CD14-positive monocyte (primary cell): ENCODE measurements at regions not wholly inside any gene's neighbourhood (a gene's known extent, or its start where the extent isn't known, plus 50 kb on each side); places are given as distances from the start of the nearest gene placed in this dataset.

Experiments
- DNase-seq, 3 donors: peaks; one replicate each; pipeline ENCODE4 v3.0.0-alpha.2; 2011 to 2022
- H2AFZ ChIP-seq: 2 replicates; pipeline ENCODE4 v1.6.0; 2012; ENCODE audit warnings: mild to moderate bottlenecking, low read depth, low read length, inconsistent platforms; ENCODE audit not compliant: insufficient read depth, poor library complexity, severe bottlenecking
- H3K27ac ChIP-seq, 2 donors: 1 replicate in 1 of 2; 2 replicates in 1 of 2; pipeline ENCODE4 v1.5.1; 2012 to 2013; ENCODE audit warnings: low read length in 2 of 2, control low read depth in 1 of 2, inconsistent platforms in 1 of 2, low read depth in 1 of 2, mild to moderate bottlenecking in 1 of 2
- H3K27me3 ChIP-seq, 2 donors: one replicate each; pipeline versions ENCODE4 v1.6.0 to v1.6.1; 2011 to 2013; ENCODE audit warnings: low read length in 2 of 2; ENCODE audit not compliant: control insufficient read depth in 2 of 2, insufficient read depth in 2 of 2
- H3K36me3 ChIP-seq, 2 donors: replicated peaks in 1 of 2; 1 replicate in 1 of 2; 2 replicates in 1 of 2; pipeline versions ENCODE4 v1.5.1 to v1.6.1; 2012 to 2013; ENCODE audit warnings: low read length in 2 of 2, control low read depth in 1 of 2, inconsistent platforms in 1 of 2, mild to moderate bottlenecking in 1 of 2; ENCODE audit not compliant: insufficient read depth in 2 of 2, control insufficient read depth in 1 of 2
- H3K4me1 ChIP-seq, 2 donors: 1 replicate in 1 of 2; 2 replicates in 1 of 2; pipeline versions ENCODE4 v1.5.1 to v1.6.1; 2012 to 2013; ENCODE audit warnings: low read length in 2 of 2, control low read depth in 1 of 2, inconsistent platforms in 1 of 2, mild to moderate bottlenecking in 1 of 2, moderate library complexity in 1 of 2; ENCODE audit not compliant: insufficient read depth in 2 of 2, control insufficient read depth in 1 of 2
- H3K4me2 ChIP-seq: replicated peaks from 2 replicates; pipeline ENCODE3; 2012; ENCODE audit warnings: low read length, moderate library complexity, mild to moderate bottlenecking; ENCODE audit not compliant: poor library complexity, severe bottlenecking; ENCODE audit errors: extremely low read depth
- H3K4me3 ChIP-seq, 3 experiments: fragments of 200-600 bp in 1 of 3; sonication (generic) in 1 of 3; replicated peaks in 1 of 3; 1 replicate in 2 of 3; 2 replicates in 1 of 3; pipeline ENCODE4 v1.5.1; 2011 to 2013; ENCODE audit warnings: low read length in 3 of 3, mild to moderate bottlenecking in 3 of 3, control low read depth in 2 of 3, low read depth in 2 of 3, inconsistent platforms in 1 of 3, moderate library complexity in 1 of 3
- H3K79me2 ChIP-seq: 2 replicates; pipeline ENCODE4 v1.6.0; 2012; ENCODE audit warnings: mild to moderate bottlenecking, control low read depth, inconsistent platforms, low read length, moderate library complexity; ENCODE audit not compliant: insufficient read depth
- H3K9ac ChIP-seq: 2 replicates; pipeline ENCODE4 v1.6.0; 2017; ENCODE audit warnings: low read length, mild to moderate bottlenecking; ENCODE audit not compliant: insufficient read depth, poor library complexity, severe bottlenecking
- H3K9me3 ChIP-seq, 2 donors: replicated peaks in 1 of 2; 1 replicate in 1 of 2; 2 replicates in 1 of 2; pipeline versions ENCODE4 v1.5.1 to v1.6.1; 2012 to 2013; ENCODE audit warnings: low read length in 2 of 2, control low read depth in 1 of 2; ENCODE audit not compliant: control insufficient read depth in 1 of 2, insufficient read depth in 1 of 2
- H4K20me1 ChIP-seq: 2 replicates; pipeline ENCODE4 v1.6.0; 2012; ENCODE audit warnings: mild to moderate bottlenecking, low read length, control low read depth, moderate library complexity; ENCODE audit not compliant: insufficient read depth
- H3K27ac Mint-ChIP-seq, 7 donors: one replicate each; pipeline ENCODE4 v1.8.0; 2020; ENCODE audit warnings: mild to moderate bottlenecking in 7 of 7, mixed read lengths in 7 of 7, moderate library complexity in 6 of 7, inconsistent platforms in 2 of 7
- H3K27me3 Mint-ChIP-seq, 3 donors: one replicate each; pipeline ENCODE4 v1.8.0; 2021 to 2022; ENCODE audit warnings: low read depth in 3 of 3, mild to moderate bottlenecking in 3 of 3, mixed read lengths in 3 of 3, moderate library complexity in 3 of 3, inconsistent platforms in 1 of 3
- H3K36me3 Mint-ChIP-seq, 2 donors: one replicate each; pipeline ENCODE4 v1.8.0; 2020; ENCODE audit warnings: mixed read lengths in 2 of 2, inconsistent platforms in 1 of 2, mild to moderate bottlenecking in 1 of 2
- H3K4me1 Mint-ChIP-seq: one replicate; pipeline ENCODE4 v1.8.0; 2020; ENCODE audit warnings: mild to moderate bottlenecking, mixed read lengths
- H3K4me3 Mint-ChIP-seq, 2 donors: one replicate each; pipeline ENCODE4 v1.8.0; 2020; ENCODE audit warnings: mild to moderate bottlenecking in 2 of 2, mixed read lengths in 2 of 2, moderate library complexity in 1 of 2
- H3K9me3 Mint-ChIP-seq, 7 donors: one replicate each; pipeline ENCODE4 v1.8.0; 2020 to 2022; ENCODE audit warnings: mixed read lengths in 7 of 7, mild to moderate bottlenecking in 6 of 7, moderate library complexity in 6 of 7, inconsistent platforms in 2 of 7
- WGBS: methylation state at CpG from one replicate; pipeline ENCODE4 v1.1.5; 2013; ENCODE audit warnings: missing lambda C conversion rate; ENCODE audit not compliant: insufficient coverage; 5-methylcytosine and 5-hydroxymethylcytosine counted together
- intact Hi-C, 2 donors: fragments of 100-400 bp; cut with micrococcal nuclease; formaldehyde crosslinking; loops; one replicate each; pipeline versions ENCODE4 v1.15.0 to v1.15.1; 2023
- TF ChIP-seq, protein P1 (sequence below): fragments of 200-600 bp; IDR thresholded peaks from one replicate; pipeline ENCODE4 v1.8.0; 2022; ENCODE audit warnings: antibody characterized with exemption, mild to moderate bottlenecking

DNA sequence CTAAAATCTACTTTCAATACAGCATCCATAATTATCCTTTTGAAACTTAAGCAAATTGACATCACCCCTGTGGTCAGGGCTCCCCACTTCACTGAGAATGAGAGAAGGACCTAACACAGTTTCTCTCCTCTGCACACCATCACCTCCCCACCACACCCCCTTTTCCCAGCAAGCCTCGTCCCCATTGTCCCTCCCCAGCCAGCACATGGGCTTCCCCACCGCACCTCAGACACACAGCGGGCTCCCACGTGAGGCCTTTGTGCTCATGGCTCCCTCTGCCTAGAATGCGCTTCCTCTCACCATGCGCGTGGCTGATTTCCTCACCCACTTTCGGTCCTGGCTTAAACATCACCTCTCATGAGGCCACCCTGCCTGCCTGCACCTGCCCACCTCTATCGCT, 639.0 kb upstream of the FRG1 start:
- Mint-ChIP-seq H3K27ac (peak overlapping the region in 2 of 7 donors; percentile 3 to 22), H3K4me1 (no peaks in the 10 kb centered on the region), H3K27me3 (peaks cover 0 to 3% (median 2%) of the 10 kb centered on the region in 3 donors), H3K9me3 (peaks cover 1 to 15% (median 5%) of the 10 kb centered on the region in 7 donors), H3K36me3 (no peaks in the 10 kb centered on the region), H3K4me3 (no peak overlapping the region)
- no peaks in the 10 kb centered on the region for H3K27me3 ChIP-seq
- no peaks in the 10 kb centered on the region for H4K20me1 ChIP-seq
- H3K79me2 ChIP-seq = no peaks in the 10 kb centered on the region
- H3K36me3 ChIP-seq = no peaks in the 10 kb centered on the region
- H2AFZ ChIP-seq = no peak overlapping the region
- peaks cover 0 to 16% of the 10 kb centered on the region in 2 donors for H3K9me3 ChIP-seq
- DNase-seq = no peak
- no peaks in the 10 kb centered on the region for H3K4me1 ChIP-seq
- 90% methylated on average over 6 of the region's 9 CpGs for WGBS
- no peak overlapping the region for H3K4me2 ChIP-seq
- TF ChIP-seq, protein P1, sequence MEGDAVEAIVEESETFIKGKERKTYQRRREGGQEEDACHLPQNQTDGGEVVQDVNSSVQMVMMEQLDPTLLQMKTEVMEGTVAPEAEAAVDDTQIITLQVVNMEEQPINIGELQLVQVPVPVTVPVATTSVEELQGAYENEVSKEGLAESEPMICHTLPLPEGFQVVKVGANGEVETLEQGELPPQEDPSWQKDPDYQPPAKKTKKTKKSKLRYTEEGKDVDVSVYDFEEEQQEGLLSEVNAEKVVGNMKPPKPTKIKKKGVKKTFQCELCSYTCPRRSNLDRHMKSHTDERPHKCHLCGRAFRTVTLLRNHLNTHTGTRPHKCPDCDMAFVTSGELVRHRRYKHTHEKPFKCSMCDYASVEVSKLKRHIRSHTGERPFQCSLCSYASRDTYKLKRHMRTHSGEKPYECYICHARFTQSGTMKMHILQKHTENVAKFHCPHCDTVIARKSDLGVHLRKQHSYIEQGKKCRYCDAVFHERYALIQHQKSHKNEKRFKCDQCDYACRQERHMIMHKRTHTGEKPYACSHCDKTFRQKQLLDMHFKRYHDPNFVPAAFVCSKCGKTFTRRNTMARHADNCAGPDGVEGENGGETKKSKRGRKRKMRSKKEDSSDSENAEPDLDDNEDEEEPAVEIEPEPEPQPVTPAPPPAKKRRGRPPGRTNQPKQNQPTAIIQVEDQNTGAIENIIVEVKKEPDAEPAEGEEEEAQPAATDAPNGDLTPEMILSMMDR = no peak
- no peak overlapping the region for H3K27ac ChIP-seq
- intact Hi-C loops = no loop called here
- H3K4me3 ChIP-seq = no peak overlapping the region
- no peak overlapping the region for H3K9ac ChIP-seq

DNA sequence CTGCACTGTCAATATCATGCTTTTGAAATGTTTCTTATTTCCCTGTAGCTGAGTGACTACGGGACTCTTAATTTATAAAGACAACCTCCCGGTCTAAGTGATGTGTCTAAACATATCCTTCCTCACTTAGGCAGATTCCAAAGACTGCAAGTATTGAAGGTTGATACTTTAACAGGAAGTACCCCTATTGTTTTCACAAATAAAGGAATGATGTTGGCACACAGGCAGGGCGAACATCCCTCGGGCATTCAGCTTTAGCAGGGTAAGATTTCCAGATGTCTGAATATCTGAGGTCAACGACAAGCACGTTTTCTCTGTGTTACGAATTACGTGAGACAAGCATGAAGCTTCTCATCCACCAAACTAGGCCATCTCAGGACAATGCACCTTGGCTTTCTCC, 638.0 kb upstream of the FRG1 start:
- H3K4me1 Mint-ChIP-seq = no peaks in the 10 kb centered on the region
- Histone ChIP-seq H3K4me1 (no peaks in the 10 kb centered on the region), H3K4me2 (no peak overlapping the region), H3K27ac (no peak overlapping the region), H3K27me3 (no peaks in the 10 kb centered on the region), H2AFZ (no peak overlapping the region), H3K36me3 (no peaks in the 10 kb centered on the region), H3K9me3 (peaks cover 0 to 16% of the 10 kb centered on the region in 2 donors), H3K79me2 (no peaks in the 10 kb centered on the region), H4K20me1 (no peaks in the 10 kb centered on the region), H3K4me3 (no peak overlapping the region), H3K9ac (no peak overlapping the region)
- 93% methylated on average over 4 of the region's 8 CpGs for WGBS
- peaks cover 0 to 3% (median 2%) of the 10 kb centered on the region in 3 donors for H3K27me3 Mint-ChIP-seq
- H3K9me3 Mint-ChIP-seq = peaks cover 1 to 15% (median 5%) of the 10 kb centered on the region in 7 donors
- no peaks in the 10 kb centered on the region for H3K36me3 Mint-ChIP-seq
- peak overlapping the region in 1 of 7 donors; percentile 41 for H3K27ac Mint-ChIP-seq
- TF ChIP-seq, protein P1 = no peak
- intact Hi-C loops = no loop called here
- no peak for DNase-seq
- H3K4me3 Mint-ChIP-seq = no peak overlapping the region
